ENCODE measurements at regions not wholly inside any gene's neighbourhood (a gene's known extent, or its start where the extent isn't known, plus 50 kb on each side); places are given as distances from the start of the nearest gene placed in this dataset.

- H3K9me3 ChIP-seq: no peaks in the 10 kb centered on the region
- no peak overlapping the region for H3K4me3 ChIP-seq
- no peaks in the 10 kb centered on the region for H3K36me3 ChIP-seq
- intact Hi-C loops (cut with DNase I): no loop called here
- no peak for ATAC-seq
- H3K4me1 ChIP-seq: peaks cover 24% of the 10 kb centered on the region
- DNase-seq: no peak
- H3K27me3 ChIP-seq (ENCODE audit: low read depth): no peaks in the 10 kb centered on the region
- no peak overlapping the region for H3K27ac ChIP-seq
- no peak for TF ChIP-seq CTCF (IDR thresholded peaks at IDR 0.05)
Observed at GRCh38 chr17:55668312-55668920, 54.2 kb downstream of the TMEM100 start.

GRCh38 chr17:55666806-55667205 is 55.9 kb downstream of the TMEM100 start:
- ATAC-seq (peak in 1 of 2 donors; percentile 58), DNase-seq (peak; percentile 51)
- H3K36me3 ChIP-seq: no peaks in the 10 kb centered on the region
- H3K27ac ChIP-seq: no peak overlapping the region
- H3K9me3 ChIP-seq: no peaks in the 10 kb centered on the region
- no peak overlapping the region for H3K4me3 ChIP-seq
- peaks cover 11% of the 10 kb centered on the region for H3K4me1 ChIP-seq
- H3K27me3 ChIP-seq (ENCODE audit: low read depth): no peaks in the 10 kb centered on the region
- TF ChIP-seq CTCF (IDR thresholded peaks at IDR 0.05): no peak
- intact Hi-C loops (cut with DNase I): no loop called here

- TF ChIP-seq CTCF (IDR thresholded peaks at IDR 0.05): no peak
- Histone ChIP-seq H3K4me3 (no peak overlapping the region), H3K4me1 (peaks cover 24% of the 10 kb centered on the region), H3K9me3 (no peaks in the 10 kb centered on the region), H3K27me3 (ENCODE audit: low read depth) (no peaks in the 10 kb centered on the region), H3K27ac (no peak overlapping the region), H3K36me3 (no peaks in the 10 kb centered on the region)
- intact Hi-C loops (cut with DNase I): no loop called here
- DNase-seq (no peak), ATAC-seq (peak; percentile 71 to 77)
Observed at GRCh38 chr17:55664287-55664686, 58.4 kb downstream of the TMEM100 start.

GRCh38 chr17:55663400-55663799 is 59.3 kb downstream of the TMEM100 start:
- no peak for DNase-seq
- H3K27me3 ChIP-seq (ENCODE audit: low read depth): no peaks in the 10 kb centered on the region

GRCh38 chr17:55661963-55662834 is 60.5 kb downstream of the TMEM100 start:
- Histone ChIP-seq H3K9me3 (no peaks in the 10 kb centered on the region), H3K27ac (no peak overlapping the region), H3K27me3 (ENCODE audit: low read depth) (no peaks in the 10 kb centered on the region), H3K36me3 (no peaks in the 10 kb centered on the region), H3K4me1 (peaks cover 17% of the 10 kb centered on the region), H3K4me3 (no peak overlapping the region)
- TF ChIP-seq CTCF (IDR thresholded peaks at IDR 0.05): no peak
- ATAC-seq (no peak), DNase-seq (no peak)
- intact Hi-C loops (cut with DNase I): no loop called here

More at GRCh38 chr17:55663400-55663799, 59.3 kb downstream of the TMEM100 start:
- no peaks in the 10 kb centered on the region for H3K9me3 ChIP-seq
- intact Hi-C loops (cut with DNase I): no loop called here
- no peak overlapping the region for H3K27ac ChIP-seq
- peaks cover 24% of the 10 kb centered on the region for H3K4me1 ChIP-seq
- no peak overlapping the region for H3K4me3 ChIP-seq
- H3K36me3 ChIP-seq: no peaks in the 10 kb centered on the region
- ATAC-seq: no peak
- TF ChIP-seq CTCF (IDR thresholded peaks at IDR 0.05): no peak

All from lower lobe of right lung (tissue), 2 donors.